GM12874 (cell line): ENCODE measurements at regions not wholly inside any gene's neighbourhood (a gene's known extent, or its start where the extent isn't known, plus 50 kb on each side); places are given as distances from the start of the nearest gene placed in this dataset.

Experiments used
- CTCF ChIP-seq: IDR thresholded peaks from 2 replicates; pipeline ENCODE4 v1.5.1; 2011; ENCODE audit warnings: low read depth, mild to moderate bottlenecking, control low read depth, low read length, moderate library complexity; ENCODE audit not compliant: insufficient read depth

- no peak for TF ChIP-seq CTCF
Observed at GRCh38 chr10:62934258-62934657, 118.1 kb upstream of the EGR2 start.

DNA sequence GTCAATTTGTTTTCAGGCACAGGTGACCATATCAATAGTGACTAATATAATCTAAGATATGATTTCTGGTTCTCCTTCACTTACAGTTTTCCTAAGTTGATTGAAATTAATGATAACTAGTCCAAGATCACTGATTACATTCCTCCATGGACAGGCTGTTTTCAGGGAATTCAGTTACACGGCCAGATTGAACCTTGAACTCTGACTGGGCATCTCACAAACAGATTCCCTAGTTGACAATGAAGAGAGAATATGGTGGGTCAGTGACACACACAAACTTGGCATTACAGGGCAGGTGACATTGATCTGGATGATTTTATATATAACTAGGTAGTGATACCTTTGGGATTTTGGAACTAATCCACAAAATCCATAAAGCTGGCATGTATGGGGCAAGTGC lies 110.2 kb upstream of the EGR2 start:
- TF ChIP-seq CTCF = no peak

DNA sequence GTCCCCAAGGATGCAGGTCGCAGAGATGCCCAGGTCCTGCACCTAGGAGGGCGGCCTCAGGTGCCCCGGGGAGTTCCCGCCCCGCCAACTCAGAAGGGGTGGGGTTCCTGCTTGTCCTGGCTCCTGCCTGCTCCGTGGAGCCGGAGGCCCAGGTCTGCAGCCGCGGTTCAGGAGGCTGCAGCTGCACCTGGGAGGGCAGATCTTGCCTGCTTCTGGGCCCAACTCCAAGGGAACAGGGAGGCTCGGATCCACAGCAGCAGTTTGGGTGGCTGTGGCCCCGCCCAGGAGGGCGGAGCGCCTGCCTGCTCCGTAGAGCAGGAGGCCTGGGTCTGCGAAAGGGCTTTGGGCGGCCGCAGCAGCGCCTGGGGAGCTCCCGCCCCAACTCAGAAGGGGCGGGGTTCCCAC lies 108.2 kb upstream of the EGR2 start:
- no peak for TF ChIP-seq CTCF

GRCh38 chr10:62919776-62920175 lies 103.6 kb upstream of the EGR2 start:
- TF ChIP-seq CTCF = no peak

DNA sequence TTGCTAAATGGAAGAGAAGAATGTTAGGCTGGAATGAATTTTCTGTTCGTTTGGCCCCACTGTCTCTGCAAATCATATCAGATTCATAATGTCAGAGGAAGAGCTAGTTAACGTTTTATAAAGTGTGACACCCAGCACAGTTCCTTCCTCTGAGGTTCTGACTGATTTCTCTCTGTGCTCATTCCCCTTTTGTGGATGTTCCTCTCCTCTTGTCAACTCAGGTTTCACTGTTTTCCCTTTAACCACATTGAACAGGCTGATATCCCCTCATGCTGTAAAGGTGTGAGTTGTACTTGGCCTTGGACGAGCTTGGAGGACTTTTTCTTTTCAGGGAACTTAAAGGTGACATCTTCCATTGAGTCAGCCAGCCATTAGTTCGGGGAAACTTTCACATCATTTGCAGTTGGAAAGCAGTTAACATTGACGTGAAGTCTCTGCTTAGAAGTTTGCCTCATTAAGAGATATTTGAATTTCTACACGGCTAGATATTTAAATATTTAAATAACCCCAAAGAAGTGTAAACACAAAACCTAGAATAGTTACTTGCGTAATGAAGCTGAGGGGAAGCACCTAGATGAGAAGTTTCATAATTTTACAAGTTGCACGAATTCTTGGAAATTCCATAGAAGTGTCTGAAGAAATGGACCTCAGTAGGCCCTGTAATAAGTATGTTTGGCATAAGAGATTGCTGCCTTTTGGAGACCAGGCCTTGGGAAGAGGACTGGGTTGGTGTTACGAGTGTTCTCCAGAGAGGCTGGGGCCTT lies 101.5 kb upstream of the EGR2 start:
- no peak for TF ChIP-seq CTCF

- TF ChIP-seq CTCF = no peak
Observed at GRCh38 chr10:62916141-62916603, 100.0 kb upstream of the EGR2 start.

DNA sequence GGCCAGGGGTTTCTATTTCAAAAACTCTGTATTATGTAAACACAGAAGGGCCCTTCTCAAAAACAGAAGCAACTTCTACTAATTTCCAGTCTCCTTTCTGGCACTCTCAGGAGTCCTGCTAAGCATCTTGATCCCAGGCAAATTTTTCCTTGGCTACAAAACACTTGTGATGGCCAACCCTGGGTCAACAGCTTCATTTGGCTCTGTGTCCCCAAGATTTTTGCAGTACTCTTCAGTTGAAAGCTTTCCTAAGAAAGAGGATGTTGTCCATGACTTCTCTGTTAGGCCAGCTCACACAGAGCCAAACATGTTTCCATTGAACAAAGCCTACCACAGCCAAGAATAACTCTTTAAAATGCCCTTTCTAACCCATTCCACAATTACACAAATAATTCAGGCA lies 99.0 kb upstream of the EGR2 start:
- no peak for TF ChIP-seq CTCF
